Mucosa of descending colon (tissue), 3 donors: ENCODE measurements at regions not wholly inside any gene's neighbourhood (a gene's known extent, or its start where the extent isn't known, plus 50 kb on each side); places are given as distances from the start of the nearest gene placed in this dataset.

Experiments
- ATAC-seq: fragments of 200-7000 bp; cut with Tn5 transposase; one replicate; pipeline ENCODE4 v1.9.1; 2020; ENCODE audit warnings: mild to moderate bottlenecking, moderate library complexity
- DNase-seq, 3 donors: peaks; one replicate each; pipeline ENCODE4 v3.0.0-alpha.2; 2020
- H3K36me3 ChIP-seq: fragments of 200-600 bp; one replicate; pipeline ENCODE4 v1.8.0; 2021; ENCODE audit warnings: low read depth, mild to moderate bottlenecking
- H3K4me1 ChIP-seq: fragments of 200-600 bp; one replicate; pipeline ENCODE4 v1.8.0; 2021; ENCODE audit warnings: low read depth, mild to moderate bottlenecking
- H3K4me3 ChIP-seq: fragments of 200-600 bp; one replicate; pipeline ENCODE4 v1.8.0; 2021; ENCODE audit warnings: mild to moderate bottlenecking
- H3K9me3 ChIP-seq: fragments of 200-600 bp; one replicate; pipeline ENCODE4 v1.8.0; 2021; ENCODE audit warnings: mild to moderate bottlenecking
- intact Hi-C, 2 donors: fragments of 100-400 bp; cut with DNase I in 1 of 2; cut with micrococcal nuclease in 1 of 2; formaldehyde crosslinking; loops; one replicate each; pipeline versions ENCODE4 v1.11.0 to v1.11.1; 2022; cut with DNase I, micrococcal nuclease
- TF ChIP-seq, protein P1 (sequence below): fragments of 200-600 bp; IDR thresholded peaks from one replicate; pipeline ENCODE4 v1.8.0; 2022; ENCODE audit warnings: antibody characterized with exemption, mild to moderate bottlenecking
- donor health status: DM: no; HTN: no; CAD: no; lungs with moderate emphysema.
- donor health status: DM: no; HTN: no; CAD: no.
- donor health status: DM: no; HTN: yes; CAD: no.

GRCh38 chr4:180726611-180727010 is 1516.6 kb upstream of the TENM3 start:
- no peak overlapping the region for H3K4me3 ChIP-seq
- TF ChIP-seq, protein P1, sequence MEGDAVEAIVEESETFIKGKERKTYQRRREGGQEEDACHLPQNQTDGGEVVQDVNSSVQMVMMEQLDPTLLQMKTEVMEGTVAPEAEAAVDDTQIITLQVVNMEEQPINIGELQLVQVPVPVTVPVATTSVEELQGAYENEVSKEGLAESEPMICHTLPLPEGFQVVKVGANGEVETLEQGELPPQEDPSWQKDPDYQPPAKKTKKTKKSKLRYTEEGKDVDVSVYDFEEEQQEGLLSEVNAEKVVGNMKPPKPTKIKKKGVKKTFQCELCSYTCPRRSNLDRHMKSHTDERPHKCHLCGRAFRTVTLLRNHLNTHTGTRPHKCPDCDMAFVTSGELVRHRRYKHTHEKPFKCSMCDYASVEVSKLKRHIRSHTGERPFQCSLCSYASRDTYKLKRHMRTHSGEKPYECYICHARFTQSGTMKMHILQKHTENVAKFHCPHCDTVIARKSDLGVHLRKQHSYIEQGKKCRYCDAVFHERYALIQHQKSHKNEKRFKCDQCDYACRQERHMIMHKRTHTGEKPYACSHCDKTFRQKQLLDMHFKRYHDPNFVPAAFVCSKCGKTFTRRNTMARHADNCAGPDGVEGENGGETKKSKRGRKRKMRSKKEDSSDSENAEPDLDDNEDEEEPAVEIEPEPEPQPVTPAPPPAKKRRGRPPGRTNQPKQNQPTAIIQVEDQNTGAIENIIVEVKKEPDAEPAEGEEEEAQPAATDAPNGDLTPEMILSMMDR: no peak
- intact Hi-C loops: no loop called here
- DNase-seq: no peak
- H3K36me3 ChIP-seq: no peaks in the 10 kb centered on the region
- H3K4me1 ChIP-seq: no peaks in the 10 kb centered on the region
- no peaks in the 10 kb centered on the region for H3K9me3 ChIP-seq
- no peak for ATAC-seq

GRCh38 chr4:180727478-180727877 is 1515.7 kb upstream of the TENM3 start:
- ATAC-seq (no peak), DNase-seq (no peak)
- Histone ChIP-seq H3K9me3 (no peaks in the 10 kb centered on the region), H3K4me3 (no peak overlapping the region), H3K36me3 (no peaks in the 10 kb centered on the region), H3K4me1 (no peaks in the 10 kb centered on the region)
- intact Hi-C loops: no loop called here
- TF ChIP-seq, protein P1: no peak

GRCh38 chr4:180734753-180735432 is 1508.3 kb upstream of the TENM3 start:
- Histone ChIP-seq H3K4me3 (no peak overlapping the region), H3K36me3 (no peaks in the 10 kb centered on the region), H3K9me3 (no peaks in the 10 kb centered on the region), H3K4me1 (no peaks in the 10 kb centered on the region)
- TF ChIP-seq, protein P1: no peak
- intact Hi-C loops: no loop called here
- ATAC-seq: no peak
- DNase-seq: no peak

DNA sequence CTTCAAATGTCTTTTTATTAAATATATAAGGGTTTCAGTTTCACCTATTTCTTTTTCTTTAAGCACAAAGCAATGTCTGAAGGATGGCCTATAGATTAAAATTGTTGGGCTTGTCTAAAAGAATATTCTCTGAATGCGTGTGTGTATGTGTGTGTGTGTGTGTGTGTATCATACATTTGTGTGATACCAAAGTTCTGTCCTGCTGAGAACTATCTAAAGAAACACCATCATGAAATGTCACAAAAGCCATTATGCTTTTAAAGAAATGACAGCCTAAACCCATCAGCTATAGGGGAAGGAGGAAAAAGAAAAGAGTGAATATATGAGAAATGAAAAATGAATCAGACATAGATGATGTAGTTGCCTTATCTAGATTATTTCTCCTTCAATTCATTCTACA is 1501.5 kb upstream of the TENM3 start:
- ATAC-seq: no peak

GRCh38 chr4:180745019-180745418 is 1498.2 kb upstream of the TENM3 start:
- TF ChIP-seq, protein P1: no peak
- no peak for DNase-seq
- Histone ChIP-seq H3K9me3 (no peaks in the 10 kb centered on the region), H3K36me3 (no peaks in the 10 kb centered on the region), H3K4me1 (no peaks in the 10 kb centered on the region), H3K4me3 (no peak overlapping the region)
- intact Hi-C loops: no loop called here
- ATAC-seq: no peak

More for the DNA sequence above, 1501.5 kb upstream of the TENM3 start:
- Histone ChIP-seq H3K4me1 (no peaks in the 10 kb centered on the region), H3K9me3 (no peaks in the 10 kb centered on the region), H3K4me3 (no peak overlapping the region), H3K36me3 (no peaks in the 10 kb centered on the region)
- no peak for DNase-seq
- intact Hi-C loops: no loop called here
- TF ChIP-seq, protein P1: no peak

DNA sequence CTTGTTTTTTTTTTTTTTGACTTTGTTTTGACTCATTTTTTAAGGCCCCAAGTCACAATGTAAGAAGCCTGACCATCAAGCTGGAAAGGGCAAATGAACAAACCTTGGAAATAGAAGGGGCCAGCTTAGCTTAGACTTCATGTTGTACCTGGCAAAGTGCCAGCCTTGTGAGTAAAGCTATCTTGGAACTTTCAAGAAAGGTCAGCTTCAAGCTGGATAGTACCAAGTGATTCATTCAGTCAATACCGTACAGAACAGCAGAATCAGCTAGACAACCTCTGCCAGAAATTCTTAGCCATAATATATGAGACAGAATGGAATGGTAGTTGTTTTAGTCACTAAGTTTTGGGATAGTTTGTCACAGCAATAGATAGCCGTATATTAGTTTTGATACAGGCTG is 1492.2 kb upstream of the TENM3 start:
- no peak for DNase-seq
- no peaks in the 10 kb centered on the region for H3K9me3 ChIP-seq
- TF ChIP-seq, protein P1: no peak
- no peaks in the 10 kb centered on the region for H3K36me3 ChIP-seq
- no peak overlapping the region for H3K4me3 ChIP-seq
- intact Hi-C loops: no loop called here
- no peak for ATAC-seq
- no peaks in the 10 kb centered on the region for H3K4me1 ChIP-seq
